ENCODE measurements at regions not wholly inside any gene's neighbourhood (a gene's known extent, or its start where the extent isn't known, plus 50 kb on each side); places are given as distances from the start of the nearest gene placed in this dataset.

DNA sequence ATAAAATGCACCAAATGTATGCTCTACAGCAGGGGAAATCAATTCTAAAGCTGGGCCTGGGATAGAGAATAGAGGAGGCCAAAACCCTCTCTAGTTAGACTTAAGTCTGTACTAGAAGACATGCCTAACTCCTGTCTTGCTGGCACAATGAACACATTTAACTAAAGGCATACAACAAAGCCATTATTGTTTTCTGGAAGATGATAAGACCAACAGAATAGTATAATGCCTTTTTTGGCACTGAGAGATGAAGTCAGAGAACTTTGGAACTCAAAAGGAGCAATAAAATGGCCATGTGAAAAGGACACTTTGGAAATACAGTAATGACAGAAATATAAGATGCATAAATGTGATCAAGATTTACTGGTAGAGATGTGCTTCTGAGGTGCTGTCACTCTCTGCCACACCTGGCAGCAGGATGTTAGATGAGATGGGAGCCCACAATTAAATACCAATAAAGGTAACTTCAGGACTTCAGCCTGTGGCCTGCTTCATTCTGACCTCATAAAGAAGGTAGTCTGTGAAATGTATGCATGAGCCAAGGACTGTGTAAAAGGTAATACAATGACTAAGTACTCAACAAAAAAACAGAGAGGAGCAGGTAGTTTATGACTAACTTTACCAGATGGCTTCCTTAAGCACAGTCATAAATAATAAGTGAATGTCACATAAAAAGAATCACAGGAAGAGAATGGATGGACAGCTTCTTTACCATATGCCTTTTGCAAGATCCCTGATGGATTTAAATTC lies 333.4 kb downstream of the BCKDHB start:
- TF ChIP-seq, protein P1, sequence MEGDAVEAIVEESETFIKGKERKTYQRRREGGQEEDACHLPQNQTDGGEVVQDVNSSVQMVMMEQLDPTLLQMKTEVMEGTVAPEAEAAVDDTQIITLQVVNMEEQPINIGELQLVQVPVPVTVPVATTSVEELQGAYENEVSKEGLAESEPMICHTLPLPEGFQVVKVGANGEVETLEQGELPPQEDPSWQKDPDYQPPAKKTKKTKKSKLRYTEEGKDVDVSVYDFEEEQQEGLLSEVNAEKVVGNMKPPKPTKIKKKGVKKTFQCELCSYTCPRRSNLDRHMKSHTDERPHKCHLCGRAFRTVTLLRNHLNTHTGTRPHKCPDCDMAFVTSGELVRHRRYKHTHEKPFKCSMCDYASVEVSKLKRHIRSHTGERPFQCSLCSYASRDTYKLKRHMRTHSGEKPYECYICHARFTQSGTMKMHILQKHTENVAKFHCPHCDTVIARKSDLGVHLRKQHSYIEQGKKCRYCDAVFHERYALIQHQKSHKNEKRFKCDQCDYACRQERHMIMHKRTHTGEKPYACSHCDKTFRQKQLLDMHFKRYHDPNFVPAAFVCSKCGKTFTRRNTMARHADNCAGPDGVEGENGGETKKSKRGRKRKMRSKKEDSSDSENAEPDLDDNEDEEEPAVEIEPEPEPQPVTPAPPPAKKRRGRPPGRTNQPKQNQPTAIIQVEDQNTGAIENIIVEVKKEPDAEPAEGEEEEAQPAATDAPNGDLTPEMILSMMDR (conservative IDR thresholded peaks at IDR 0.05; ENCODE audit: low read length), result no peak
- no peak for TF ChIP-seq EZH2phosphoT487 (IDR thresholded peaks at IDR 0.05; ENCODE audit: borderline replicate concordance, low read depth, low read length)
